Calu3 (cell line): ENCODE measurements at regions not wholly inside any gene's neighbourhood (a gene's known extent, or its start where the extent isn't known, plus 50 kb on each side); places are given as distances from the start of the nearest gene placed in this dataset.
"Not testable (repeated sequence)": the region's sequence is repeated elsewhere in the genome, so short reads cannot be mapped to it uniquely, and the experiment has no call there.

ENCODE experiments used
- BruUV-seq: library from RNA; stranded (reverse); fragments of 400-500 nt; replicated peaks from 2 replicates; lab custom pipeline; 2021; lab: Mats Ljungman, UMichigan
- CTCF ChIA-PET: fragments of 300-600 bp; sonication (Branson Sonifier 250); formaldehyde crosslinking; loops from one replicate; lab custom pipeline; 2022; ENCODE audit warnings: antibody characterized with exemption; lab: Charles Lee
- DNase-seq: peaks from one replicate; pipeline ENCODE4 v3.0.0; 2022
- H3K27ac Mint-ChIP-seq: one replicate; pipeline ENCODE4 v1.8.0; 2022; ENCODE audit warnings: mixed read lengths; ENCODE audit not compliant: unreplicated experiment
- H3K27me3 Mint-ChIP-seq: one replicate; pipeline ENCODE4 v1.8.0; 2022; ENCODE audit warnings: mixed read lengths; ENCODE audit not compliant: unreplicated experiment
- H3K36me3 Mint-ChIP-seq: one replicate; pipeline ENCODE4 v1.8.0; 2022; ENCODE audit warnings: mild to moderate bottlenecking, moderate library complexity, mixed read lengths; ENCODE audit not compliant: insufficient read depth, unreplicated experiment
- H3K4me1 Mint-ChIP-seq: one replicate; pipeline ENCODE4 v1.8.0; 2022; ENCODE audit warnings: mild to moderate bottlenecking, low read depth, mixed read lengths; ENCODE audit not compliant: unreplicated experiment
- H3K4me3 Mint-ChIP-seq: one replicate; pipeline ENCODE4 v1.8.0; 2022; ENCODE audit warnings: mild to moderate bottlenecking, low read depth, moderate library complexity, mixed read lengths; ENCODE audit not compliant: unreplicated experiment
- H3K9me3 Mint-ChIP-seq: one replicate; pipeline ENCODE4 v1.8.0; 2022; ENCODE audit warnings: low read depth, mixed read lengths; ENCODE audit not compliant: unreplicated experiment
- CTCF ChIP-seq: fragments of 200-600 bp; IDR thresholded peaks from one replicate; pipeline ENCODE4 v1.8.0; 2022; ENCODE audit warnings: antibody characterized with exemption; ENCODE audit not compliant: unreplicated experiment
- intact Hi-C: fragments of 100-400 bp; cut with micrococcal nuclease; formaldehyde crosslinking; loops from one replicate; pipeline ENCODE4 v1.10.0; 2022; ENCODE audit not compliant: unreplicated experiment

GRCh38 chr2:90209009-90209408 lies 1517.5 kb downstream of the RPIA start:
- CTCF ChIA-PET = no interaction called here
- no peak overlapping the region for H3K27ac Mint-ChIP-seq
- DNase-seq = no peak
- BruUV-seq = no TSS peak
- no peaks in the 10 kb centered on the region for H3K9me3 Mint-ChIP-seq
- no peak overlapping the region for H3K4me3 Mint-ChIP-seq
- intact Hi-C loops = no loop called here
- no peaks in the 10 kb centered on the region for H3K4me1 Mint-ChIP-seq
- no peaks in the 10 kb centered on the region for H3K27me3 Mint-ChIP-seq
- no peak for TF ChIP-seq CTCF
- no peaks in the 10 kb centered on the region for H3K36me3 Mint-ChIP-seq

GRCh38 chr2:90209806-90210205 lies 1518.3 kb downstream of the RPIA start:
- BruUV-seq = no TSS peak
- CTCF ChIA-PET = no interaction called here
- Mint-ChIP-seq H3K4me3 (no peak overlapping the region), H3K27me3 (no peaks in the 10 kb centered on the region), H3K4me1 (no peaks in the 10 kb centered on the region), H3K9me3 (no peaks in the 10 kb centered on the region), H3K27ac (no peak overlapping the region), H3K36me3 (no peaks in the 10 kb centered on the region)
- TF ChIP-seq CTCF = no peak
- no peak for DNase-seq
- intact Hi-C loops = no loop called here

GRCh38 chr2:90215880-90216279 lies 1524.4 kb downstream of the RPIA start:
- H3K9me3 Mint-ChIP-seq, BruUV-seq, H3K27ac Mint-ChIP-seq, H3K36me3 Mint-ChIP-seq, H3K4me3 Mint-ChIP-seq, H3K4me1 Mint-ChIP-seq, CTCF ChIA-PET, DNase-seq, intact Hi-C loops: not testable (repeated sequence)
- peaks cover 16% of the 10 kb centered on the region for H3K27me3 Mint-ChIP-seq

GRCh38 chr2:90216801-90217200 lies 1525.3 kb downstream of the RPIA start:
- intact Hi-C loops, H3K9me3 Mint-ChIP-seq, H3K27ac Mint-ChIP-seq, H3K4me1 Mint-ChIP-seq, BruUV-seq, CTCF ChIA-PET, DNase-seq, H3K36me3 Mint-ChIP-seq, H3K4me3 Mint-ChIP-seq: not testable (repeated sequence)
- peaks cover 16% of the 10 kb centered on the region for H3K27me3 Mint-ChIP-seq

GRCh38 chr2:90218534-90218933 lies 1527.1 kb downstream of the RPIA start:
- DNase-seq, H3K36me3 Mint-ChIP-seq, H3K27ac Mint-ChIP-seq, BruUV-seq, CTCF ChIA-PET, H3K4me1 Mint-ChIP-seq, H3K4me3 Mint-ChIP-seq, intact Hi-C loops, H3K9me3 Mint-ChIP-seq: not testable (repeated sequence)
- H3K27me3 Mint-ChIP-seq = peaks cover 16% of the 10 kb centered on the region

- H3K36me3 Mint-ChIP-seq, CTCF ChIA-PET, intact Hi-C loops, H3K27ac Mint-ChIP-seq, H3K4me3 Mint-ChIP-seq, H3K9me3 Mint-ChIP-seq, H3K4me1 Mint-ChIP-seq, DNase-seq, BruUV-seq: not testable (repeated sequence)
- peaks cover 16% of the 10 kb centered on the region for H3K27me3 Mint-ChIP-seq
Measured at GRCh38 chr2:90220623-90221299, 1529.3 kb downstream of the RPIA start.
